Eye (tissue), 1 donor: ENCODE measurements at regions not wholly inside any gene's neighbourhood (a gene's known extent, or its start where the extent isn't known, plus 50 kb on each side); places are given as distances from the start of the nearest gene placed in this dataset.
"Not testable (repeated sequence)": the region's sequence is repeated elsewhere in the genome, so short reads cannot be mapped to it uniquely, and the experiment has no call there.

Experiments
- DNase-seq: peaks from one replicate; pipeline ENCODE4 v3.0.0-alpha.2; 2015

- DNase-seq = not testable (repeated sequence)
These were observed 65.3 kb upstream of the NDST4 start for GRCh38 chr4:115178687-115179086.

- no peak for DNase-seq
These were observed 57.8 kb upstream of the NDST4 start for GRCh38 chr4:115171220-115171619.

- no peak for DNase-seq
These were observed 52.1 kb upstream of the NDST4 start for GRCh38 chr4:115165503-115165902.
